ENCODE measurements at regions not wholly inside any gene's neighbourhood (a gene's known extent, or its start where the extent isn't known, plus 50 kb on each side); places are given as distances from the start of the nearest gene placed in this dataset.
"Not testable (repeated sequence)": the region's sequence is repeated elsewhere in the genome, so short reads cannot be mapped to it uniquely, and the experiment has no call there.

DNA sequence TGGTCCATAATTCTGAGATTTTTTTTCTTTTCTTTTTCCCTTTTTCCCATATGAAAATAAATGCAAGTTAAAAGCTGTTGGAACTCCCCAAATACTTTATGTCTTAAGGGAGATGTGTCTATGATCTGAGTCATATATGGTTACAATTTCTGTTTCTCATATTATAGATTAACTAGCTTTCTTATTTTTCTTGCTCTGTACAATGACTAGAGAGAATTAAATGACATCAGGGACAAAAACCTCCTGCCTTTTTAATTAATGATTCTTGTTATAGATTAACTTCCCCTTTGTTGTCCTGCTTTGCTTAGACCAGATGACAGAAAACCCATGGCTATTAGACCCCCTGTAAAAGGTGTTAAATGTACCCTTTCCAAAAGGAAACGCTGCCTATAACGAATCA is 643.9 kb upstream of the NXPH2 start:
- DNase-seq (no peak), ATAC-seq (ENCODE audit: low FRiP score in 2 of 2) (no peak)
- H3K36me3 ChIP-seq, result no peaks in the 10 kb centered on the region
- H3K27ac ChIP-seq, result no peak overlapping the region
- TF ChIP-seq, protein P1, sequence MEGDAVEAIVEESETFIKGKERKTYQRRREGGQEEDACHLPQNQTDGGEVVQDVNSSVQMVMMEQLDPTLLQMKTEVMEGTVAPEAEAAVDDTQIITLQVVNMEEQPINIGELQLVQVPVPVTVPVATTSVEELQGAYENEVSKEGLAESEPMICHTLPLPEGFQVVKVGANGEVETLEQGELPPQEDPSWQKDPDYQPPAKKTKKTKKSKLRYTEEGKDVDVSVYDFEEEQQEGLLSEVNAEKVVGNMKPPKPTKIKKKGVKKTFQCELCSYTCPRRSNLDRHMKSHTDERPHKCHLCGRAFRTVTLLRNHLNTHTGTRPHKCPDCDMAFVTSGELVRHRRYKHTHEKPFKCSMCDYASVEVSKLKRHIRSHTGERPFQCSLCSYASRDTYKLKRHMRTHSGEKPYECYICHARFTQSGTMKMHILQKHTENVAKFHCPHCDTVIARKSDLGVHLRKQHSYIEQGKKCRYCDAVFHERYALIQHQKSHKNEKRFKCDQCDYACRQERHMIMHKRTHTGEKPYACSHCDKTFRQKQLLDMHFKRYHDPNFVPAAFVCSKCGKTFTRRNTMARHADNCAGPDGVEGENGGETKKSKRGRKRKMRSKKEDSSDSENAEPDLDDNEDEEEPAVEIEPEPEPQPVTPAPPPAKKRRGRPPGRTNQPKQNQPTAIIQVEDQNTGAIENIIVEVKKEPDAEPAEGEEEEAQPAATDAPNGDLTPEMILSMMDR (IDR thresholded peaks at IDR 0.05), result no peak
- TF ChIP-seq EP300 (IDR thresholded peaks at IDR 0.05), result no peak
- no peak for TF ChIP-seq POLR2AphosphoS5 (IDR thresholded peaks at IDR 0.05)
- TF ChIP-seq POLR2A (IDR thresholded peaks at IDR 0.05), result no peak
- H3K27me3 ChIP-seq, result no peaks in the 10 kb centered on the region
- 51 to 56% methylated on average over 2 of the region's 2 CpGs for WGBS, 2 donors
- no peaks in the 10 kb centered on the region for H3K9me3 ChIP-seq
- no peaks in the 10 kb centered on the region for H3K4me1 ChIP-seq
- H3K4me3 ChIP-seq, result no peak overlapping the region

DNA sequence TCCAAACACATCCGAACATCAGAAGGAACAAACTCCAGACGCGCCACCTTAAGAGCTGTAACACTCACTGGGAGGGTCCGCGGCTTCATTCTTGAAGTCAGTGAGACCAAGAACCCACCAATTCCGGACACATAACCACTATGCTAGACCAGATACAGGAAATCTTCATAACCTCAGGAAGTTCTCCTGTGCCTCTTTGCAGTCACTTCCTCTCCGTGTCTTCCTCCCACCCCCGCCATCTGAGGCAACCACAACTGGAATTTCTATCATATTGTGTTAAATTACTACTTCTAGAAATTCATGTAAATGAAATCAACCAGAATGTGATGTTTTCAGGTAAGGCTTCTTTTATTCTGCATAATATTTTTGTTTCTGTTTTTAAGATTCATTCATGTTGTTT is 631.0 kb upstream of the NXPH2 start:
- H3K27ac ChIP-seq, result no peak overlapping the region
- no peak overlapping the region for H3K4me3 ChIP-seq
- no peaks in the 10 kb centered on the region for H3K27me3 ChIP-seq
- DNase-seq (no peak), ATAC-seq (ENCODE audit: low FRiP score in 2 of 2) (no peak)
- TF ChIP-seq POLR2A (IDR thresholded peaks at IDR 0.05), result no peak
- TF ChIP-seq, protein P1 (IDR thresholded peaks at IDR 0.05), result no peak
- TF ChIP-seq EP300 (IDR thresholded peaks at IDR 0.05), result no peak
- TF ChIP-seq POLR2AphosphoS5 (IDR thresholded peaks at IDR 0.05), result no peak
- no peaks in the 10 kb centered on the region for H3K36me3 ChIP-seq
- no peaks in the 10 kb centered on the region for H3K9me3 ChIP-seq
- 63 to 82% methylated on average over 7 to 8 of the region's 8 CpGs for WGBS, 2 donors
- no peaks in the 10 kb centered on the region for H3K4me1 ChIP-seq

DNA sequence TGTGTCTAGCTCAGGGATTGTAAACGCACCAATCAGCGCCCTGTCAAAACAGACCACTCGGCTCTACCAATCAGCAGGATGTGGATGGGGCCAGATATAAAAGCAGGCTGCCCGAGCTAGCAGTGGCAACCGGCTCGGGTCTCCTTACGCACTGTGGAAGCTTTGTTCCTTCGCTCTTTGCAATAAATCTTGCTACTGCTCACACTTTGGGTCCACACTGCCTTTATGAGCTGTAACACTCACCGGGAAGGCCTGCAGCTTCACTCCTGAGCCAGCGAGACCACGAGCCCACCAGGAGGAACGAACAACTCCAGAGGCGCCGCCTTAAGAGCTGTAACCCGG is 630.6 kb upstream of the NXPH2 start:
- whole genome bisulfite sequencing, 2 donors, result 76 to 79% methylated on average over 13 to 15 of the region's 15 CpGs
- not testable (repeated sequence) for H3K9me3 ChIP-seq; ATAC-seq (ENCODE audit: low FRiP score in 2 of 2); H3K36me3 ChIP-seq; H3K27me3 ChIP-seq; H3K27ac ChIP-seq; H3K4me1 ChIP-seq; H3K4me3 ChIP-seq
- DNase-seq, result peak in 1 of 2 donors; percentile 2

DNA sequence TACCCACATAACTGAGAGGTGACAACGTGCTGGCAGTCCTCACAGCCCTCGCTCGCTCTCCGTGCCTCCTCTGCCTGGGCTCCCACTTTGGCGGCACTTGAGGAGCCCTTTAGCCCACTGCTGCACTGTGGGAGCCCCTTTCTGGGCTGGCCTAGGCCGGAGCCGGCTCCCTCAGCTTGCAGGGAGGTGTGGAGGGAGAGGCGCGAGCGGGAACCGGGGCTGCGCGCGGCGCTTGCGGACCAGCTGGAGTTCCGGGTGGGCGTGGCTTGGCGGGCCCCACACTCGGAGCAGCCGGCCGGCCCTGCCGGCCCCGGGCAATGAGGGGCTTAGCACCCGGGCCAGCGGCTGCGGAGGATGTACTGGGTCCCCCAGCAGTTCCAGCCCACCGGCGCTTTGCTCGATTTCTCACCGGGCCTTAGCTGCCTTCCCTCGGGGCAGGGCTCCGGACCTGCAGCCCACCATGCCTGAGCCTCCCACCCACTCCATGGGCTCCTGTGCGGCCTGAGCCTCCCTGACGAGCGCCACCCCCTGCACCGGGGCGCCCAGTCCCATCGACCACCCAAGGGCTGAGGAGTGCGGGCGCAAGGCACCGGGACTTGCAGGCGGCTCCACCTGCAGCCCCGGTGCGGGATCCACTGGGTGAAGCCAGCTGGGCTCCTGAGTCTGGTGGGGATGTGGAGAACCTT is 630.1 kb upstream of the NXPH2 start:
- peak in 1 of 2 donors; percentile 76 for DNase-seq
- not testable (repeated sequence) for H3K9me3 ChIP-seq; H3K4me1 ChIP-seq; H3K36me3 ChIP-seq; H3K27me3 ChIP-seq; H3K4me3 ChIP-seq; ATAC-seq (ENCODE audit: low FRiP score in 2 of 2); H3K27ac ChIP-seq
- 92 to 93% methylated on average over 5 to 35 of the region's 45 CpGs for WGBS, 2 donors

DNA sequence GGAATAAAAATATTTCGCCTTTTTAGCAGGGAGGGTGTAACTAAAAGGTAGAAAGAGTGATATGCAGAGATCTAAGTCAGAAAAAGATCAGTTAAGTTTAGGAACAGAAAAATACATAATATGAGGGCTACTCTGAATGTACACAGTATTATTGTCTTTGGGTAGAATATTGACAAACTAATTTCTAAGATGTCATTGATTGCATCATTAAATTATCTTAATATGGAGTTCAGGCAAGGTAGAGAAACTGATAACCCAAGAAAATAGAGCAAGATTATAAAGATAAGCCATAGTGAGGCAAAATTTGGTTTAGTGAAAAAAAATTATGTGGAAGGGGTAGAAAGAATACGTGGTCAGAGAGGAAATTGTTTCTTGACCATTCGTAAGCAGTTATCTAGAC is 629.0 kb upstream of the NXPH2 start:
- H3K27ac ChIP-seq, result no peak overlapping the region
- TF ChIP-seq POLR2AphosphoS5 (IDR thresholded peaks at IDR 0.05) (no peak), EP300 (IDR thresholded peaks at IDR 0.05) (no peak), POLR2A (IDR thresholded peaks at IDR 0.05) (no peak)
- TF ChIP-seq, protein P1 (IDR thresholded peaks at IDR 0.05), result no peak
- no peak for ATAC-seq (ENCODE audit: low FRiP score in 2 of 2)
- H3K27me3 ChIP-seq, result no peaks in the 10 kb centered on the region
- DNase-seq, result no peak
- WGBS, 2 donors, result 52 to 57% methylated on average over 3 of the region's 3 CpGs
- no peak overlapping the region for H3K4me3 ChIP-seq
- H3K4me1 ChIP-seq, result no peaks in the 10 kb centered on the region
- H3K36me3 ChIP-seq, result no peaks in the 10 kb centered on the region
- no peaks in the 10 kb centered on the region for H3K9me3 ChIP-seq

DNA sequence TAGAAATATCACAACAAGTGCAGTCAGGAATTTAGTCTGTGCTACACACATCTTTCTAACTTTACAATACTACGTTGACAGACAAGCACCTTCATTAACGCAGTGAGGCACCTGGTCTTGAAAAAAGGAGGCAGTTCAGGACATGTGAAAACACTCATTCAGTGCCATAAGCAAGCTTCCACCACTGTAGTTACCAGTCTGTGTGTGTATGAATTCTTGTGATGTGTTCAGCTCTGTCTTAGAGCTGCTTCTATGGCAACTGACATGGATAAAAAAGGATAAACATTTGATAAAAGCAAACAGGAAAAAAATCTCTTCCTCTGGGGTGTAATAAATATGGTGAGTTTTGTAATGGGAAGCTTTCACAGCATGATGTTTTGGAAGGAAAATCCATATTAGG is 623.8 kb upstream of the NXPH2 start:
- TF ChIP-seq POLR2A (IDR thresholded peaks at IDR 0.05), result no peak
- no peak for TF ChIP-seq EP300 (IDR thresholded peaks at IDR 0.05)
- TF ChIP-seq, protein P1 (IDR thresholded peaks at IDR 0.05), result no peak
- no peak for TF ChIP-seq POLR2AphosphoS5 (IDR thresholded peaks at IDR 0.05)
- DNase-seq (no peak), ATAC-seq (ENCODE audit: low FRiP score in 2 of 2) (peak in 1 of 2 donors; percentile 49)
- Histone ChIP-seq H3K9me3 (no peaks in the 10 kb centered on the region), H3K36me3 (no peaks in the 10 kb centered on the region), H3K4me1 (no peaks in the 10 kb centered on the region), H3K27me3 (no peaks in the 10 kb centered on the region), H3K4me3 (no peak overlapping the region), H3K27ac (no peak overlapping the region)
- WGBS, 2 donors, result 49 to 62% methylated on average over 2 of the region's 2 CpGs

Measured in upper lobe of left lung (tissue), 6 donors.